ENCODE measurements at regions not wholly inside any gene's neighbourhood (a gene's known extent, or its start where the extent isn't known, plus 50 kb on each side); places are given as distances from the start of the nearest gene placed in this dataset.

DNA sequence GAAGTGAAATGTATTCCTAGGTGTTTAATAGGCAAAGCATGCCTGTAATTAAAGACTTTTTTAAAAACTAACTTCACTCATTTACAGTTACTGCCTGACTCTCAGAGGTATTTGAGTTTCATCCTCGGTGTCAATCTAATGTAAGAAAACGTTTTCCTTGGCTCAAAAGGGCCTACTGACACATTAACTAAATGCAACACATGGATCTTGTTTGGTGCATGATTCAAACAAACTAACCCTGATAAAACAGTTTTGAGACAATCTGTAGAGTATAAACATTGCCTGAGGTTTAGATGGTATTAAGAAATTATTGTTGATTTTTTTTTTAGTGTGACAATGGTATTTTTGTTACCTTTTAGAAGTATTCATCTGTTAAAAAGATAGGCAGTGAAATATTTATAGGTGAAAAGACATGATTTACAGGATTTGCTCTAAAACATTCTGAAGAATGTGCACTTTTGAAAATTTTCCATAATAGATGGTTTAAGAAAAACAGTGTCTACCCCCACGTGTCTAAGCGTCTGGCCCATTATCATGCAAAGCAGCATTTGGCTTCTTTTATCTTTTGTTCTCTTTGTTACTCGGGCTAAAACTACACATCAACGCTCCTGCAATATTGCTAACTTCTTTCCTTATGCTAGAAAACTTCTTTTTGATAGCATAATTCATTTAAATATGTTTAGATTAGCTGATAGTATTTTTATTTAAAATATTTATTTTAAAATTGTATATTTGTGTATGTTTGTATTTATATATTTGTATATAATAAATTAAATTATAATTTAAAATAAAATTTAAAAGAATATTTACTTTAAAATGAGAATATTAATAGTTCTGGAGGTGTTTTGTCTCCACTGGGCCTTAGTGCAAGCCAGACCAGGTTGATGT, 160.2 kb upstream of the NDUFV2 start:
- no peak overlapping the region for H3K4me2 ChIP-seq (ENCODE audit: insufficient read depth, low read length)
- DNase-seq (ENCODE audit: low read depth, low spot score) (no peak), FAIRE-seq (no peak)
- H3K27me3 ChIP-seq (ENCODE audit: control insufficient read depth in 2 of 2, insufficient read depth in 2 of 2, low read length in 2 of 2): peaks cover 0 to 3% of the 10 kb centered on the region in 2 experiments
- no peaks in the 10 kb centered on the region for H3K36me3 ChIP-seq (ENCODE audit: control insufficient read depth in 2 of 2, extremely low read depth in 1 of 2, insufficient read depth in 2 of 2, low read length in 2 of 2)
- BruUV-seq (replicated peaks): no TSS peak
- intact Hi-C loops (cut with micrococcal nuclease): no loop called here
- H3K79me2 ChIP-seq (ENCODE audit: control insufficient read depth, insufficient read depth, low read length): no peaks in the 10 kb centered on the region
- H3K27ac ChIP-seq (ENCODE audit: insufficient read depth, low read depth, low read length): no peak overlapping the region
- H4K20me1 ChIP-seq (replicated peaks; ENCODE audit: control insufficient read depth, extremely low read depth, insufficient read depth, low read length): no peaks in the 10 kb centered on the region
- no peak overlapping the region for H2AFZ ChIP-seq (ENCODE audit: low read depth, low read length)
- peaks cover 4% of the 10 kb centered on the region for H3K4me1 ChIP-seq (ENCODE audit: control insufficient read depth, extremely low read depth, insufficient read depth, low read length)
- H3K9ac ChIP-seq (replicated peaks; ENCODE audit: extremely low read depth, insufficient read depth, low read length): no peak overlapping the region
- dilution Hi-C loops (cut with MboI; ENCODE audit: extremely low pct_ligation_motif_present, low sequenced_read_pairs): no loop called here
- no peaks in the 10 kb centered on the region for H3K9me3 ChIP-seq (replicated peaks; ENCODE audit: control insufficient read depth, insufficient read depth, low read length)
- H3K9me1 ChIP-seq (replicated peaks; ENCODE audit: control insufficient read depth, extremely low read depth, insufficient read depth, low read length): no peaks in the 10 kb centered on the region
- POLR2A ChIA-PET: no interaction called here
- TF ChIP-seq MAX (IDR thresholded peaks at IDR 0.05; ENCODE audit: insufficient read depth, insufficient read length) (no peak), EZH2 (IDR thresholded peaks at IDR 0.05; ENCODE audit: borderline replicate concordance, low read depth, low read length, severe bottlenecking) (no peak), MYC (IDR thresholded peaks at IDR 0.05; ENCODE audit: low read depth, low read length) (no peak), JUN (IDR thresholded peaks at IDR 0.05; ENCODE audit: borderline replicate concordance, insufficient read depth, insufficient read length, low read depth) (no peak), CTCF (IDR thresholded peaks at IDR 0.05; ENCODE audit: extremely low read depth in 1 of 2, insufficient read depth in 1 of 2, low read depth in 1 of 2, low read length in 2 of 2) (no peak), POLR2AphosphoS5 (IDR thresholded peaks at IDR 0.05; ENCODE audit: insufficient read depth, low read depth, low read length) (no peak)
- CTCF ChIA-PET: no interaction called here
- H3K4me3 ChIP-seq (replicated peaks in 1 of 3; ENCODE audit: insufficient read depth in 1 of 3, low read depth in 1 of 3, low read length in 3 of 3): no peak overlapping the region
